ENCODE measurements at regions not wholly inside any gene's neighbourhood (a gene's known extent, or its start where the extent isn't known, plus 50 kb on each side); places are given as distances from the start of the nearest gene placed in this dataset.

- TF ChIP-seq CTCF (IDR thresholded peaks at IDR 0.05; ENCODE audit: low read depth, low read length, missing input control) (no peak), SP1 (IDR thresholded peaks at IDR 0.05) (no peak), REST (IDR thresholded peaks at IDR 0.05) (no peak), FOXA1 (IDR thresholded peaks at IDR 0.05) (no peak), MAX (IDR thresholded peaks at IDR 0.05) (no peak), RXRA (IDR thresholded peaks at IDR 0.05) (no peak), RAD21 (IDR thresholded peaks at IDR 0.05) (no peak), ATF3 (IDR thresholded peaks at IDR 0.05) (no peak), JUND (IDR thresholded peaks at IDR 0.05) (no peak)
Measured at GRCh38 chr2:7146151-7146550, 228.9 kb downstream of the RNF144A start.
